ENCODE measurements at regions not wholly inside any gene's neighbourhood (a gene's known extent, or its start where the extent isn't known, plus 50 kb on each side); places are given as distances from the start of the nearest gene placed in this dataset.
"Not testable (repeated sequence)": the region's sequence is repeated elsewhere in the genome, so short reads cannot be mapped to it uniquely, and the experiment has no call there.

DNA sequence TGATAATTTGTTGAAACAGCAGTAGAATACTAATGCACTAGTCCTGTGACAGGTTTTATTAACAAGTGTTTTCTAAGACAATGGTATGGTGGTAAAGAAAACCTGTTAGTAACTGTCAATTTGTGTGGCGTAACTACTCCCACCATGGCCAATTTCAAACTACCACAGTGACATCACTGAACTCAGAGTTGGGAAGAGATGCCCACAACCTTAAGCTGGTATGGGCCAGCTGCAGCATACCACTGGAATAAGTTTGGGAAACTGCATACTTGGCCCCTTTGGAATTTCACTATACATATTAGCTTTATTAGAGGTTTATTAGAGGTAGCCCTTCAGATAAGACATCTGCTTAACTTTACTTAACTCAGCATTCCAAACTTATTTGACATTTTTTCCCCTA, 419.4 kb downstream of the NDFIP2 start:
- peaks cover 14 to 15% of the 10 kb centered on the region in 2 experiments for H3K4me1 ChIP-seq (ENCODE audit: control insufficient read depth in 1 of 2, insufficient read depth in 1 of 2, low read depth in 1 of 2, low read length in 1 of 2)
- H3K27me3 ChIP-seq, result no peaks in the 10 kb centered on the region
- TF ChIP-seq, protein P1, sequence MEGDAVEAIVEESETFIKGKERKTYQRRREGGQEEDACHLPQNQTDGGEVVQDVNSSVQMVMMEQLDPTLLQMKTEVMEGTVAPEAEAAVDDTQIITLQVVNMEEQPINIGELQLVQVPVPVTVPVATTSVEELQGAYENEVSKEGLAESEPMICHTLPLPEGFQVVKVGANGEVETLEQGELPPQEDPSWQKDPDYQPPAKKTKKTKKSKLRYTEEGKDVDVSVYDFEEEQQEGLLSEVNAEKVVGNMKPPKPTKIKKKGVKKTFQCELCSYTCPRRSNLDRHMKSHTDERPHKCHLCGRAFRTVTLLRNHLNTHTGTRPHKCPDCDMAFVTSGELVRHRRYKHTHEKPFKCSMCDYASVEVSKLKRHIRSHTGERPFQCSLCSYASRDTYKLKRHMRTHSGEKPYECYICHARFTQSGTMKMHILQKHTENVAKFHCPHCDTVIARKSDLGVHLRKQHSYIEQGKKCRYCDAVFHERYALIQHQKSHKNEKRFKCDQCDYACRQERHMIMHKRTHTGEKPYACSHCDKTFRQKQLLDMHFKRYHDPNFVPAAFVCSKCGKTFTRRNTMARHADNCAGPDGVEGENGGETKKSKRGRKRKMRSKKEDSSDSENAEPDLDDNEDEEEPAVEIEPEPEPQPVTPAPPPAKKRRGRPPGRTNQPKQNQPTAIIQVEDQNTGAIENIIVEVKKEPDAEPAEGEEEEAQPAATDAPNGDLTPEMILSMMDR (IDR thresholded peaks at IDR 0.05), result no peak
- no peaks in the 10 kb centered on the region for H3K36me3 ChIP-seq
- H3K4me3 ChIP-seq (ENCODE audit: low read depth in 1 of 2, low read length in 1 of 2), result no peak overlapping the region
- H3K27ac ChIP-seq, result no peak overlapping the region
- no peaks in the 10 kb centered on the region for H3K9me3 ChIP-seq

DNA sequence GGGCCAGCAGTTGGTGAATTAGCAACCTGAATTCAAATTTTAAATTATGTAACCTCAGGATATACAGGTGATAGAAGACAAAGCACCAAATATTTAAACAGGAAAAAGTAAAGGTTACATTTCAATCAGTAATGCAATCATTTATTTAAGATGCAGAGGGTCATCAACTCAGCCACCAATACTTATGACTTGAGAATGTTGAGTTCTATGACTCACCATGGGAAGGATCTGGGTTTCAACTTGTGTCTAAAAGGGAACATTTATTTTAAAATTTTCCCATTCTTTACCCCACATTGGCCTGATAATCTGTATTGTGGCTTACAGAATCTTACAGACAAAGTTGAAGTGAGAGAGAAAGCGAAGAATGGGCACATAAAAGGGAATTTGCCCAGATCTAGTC, 418.0 kb downstream of the NDFIP2 start:
- peaks cover 14 to 15% of the 10 kb centered on the region in 2 experiments for H3K4me1 ChIP-seq (ENCODE audit: control insufficient read depth in 1 of 2, insufficient read depth in 1 of 2, low read depth in 1 of 2, low read length in 1 of 2)
- no peak overlapping the region for H3K4me3 ChIP-seq (ENCODE audit: low read depth in 1 of 2, low read length in 1 of 2)
- TF ChIP-seq, protein P1 (IDR thresholded peaks at IDR 0.05), result no peak
- no peak overlapping the region for H3K27ac ChIP-seq
- H3K9me3 ChIP-seq, result no peaks in the 10 kb centered on the region
- no peaks in the 10 kb centered on the region for H3K27me3 ChIP-seq
- H3K36me3 ChIP-seq, result no peaks in the 10 kb centered on the region

DNA sequence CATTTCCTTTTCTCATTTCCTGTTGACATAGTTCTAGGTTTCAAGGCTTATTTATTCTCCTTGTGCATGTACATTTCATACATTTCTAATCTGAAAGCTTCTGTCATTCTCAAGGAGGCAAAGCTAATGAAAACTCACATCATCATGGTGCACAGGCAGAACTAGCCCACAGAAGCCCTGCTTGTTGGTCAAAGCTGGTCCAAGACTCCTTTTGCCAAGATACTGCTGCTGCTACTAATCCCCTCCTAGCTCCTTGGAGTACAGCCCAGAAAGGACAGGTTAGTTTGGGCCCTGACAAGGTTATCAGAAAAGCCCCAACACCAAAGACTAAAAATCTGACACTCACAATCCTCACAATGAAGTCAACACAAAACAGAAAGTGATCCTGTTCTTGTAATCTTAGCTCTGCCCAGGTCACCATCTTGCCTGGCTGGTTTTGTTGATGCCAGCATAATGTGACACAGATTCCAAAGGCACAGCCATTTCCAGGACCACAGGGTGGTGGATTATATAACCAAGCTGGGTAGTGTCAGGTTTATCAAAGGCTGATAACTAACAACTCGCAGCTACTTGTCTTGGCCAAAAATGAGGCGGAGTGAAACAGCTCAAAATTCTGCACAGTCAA, 417.4 kb downstream of the NDFIP2 start:
- no peak overlapping the region for H3K4me3 ChIP-seq (ENCODE audit: low read depth in 1 of 2, low read length in 1 of 2)
- H3K27ac ChIP-seq, result no peak overlapping the region
- peaks cover 14 to 15% of the 10 kb centered on the region in 2 experiments for H3K4me1 ChIP-seq (ENCODE audit: control insufficient read depth in 1 of 2, insufficient read depth in 1 of 2, low read depth in 1 of 2, low read length in 1 of 2)
- H3K36me3 ChIP-seq, result no peaks in the 10 kb centered on the region
- TF ChIP-seq, protein P1 (IDR thresholded peaks at IDR 0.05), result no peak
- H3K9me3 ChIP-seq, result no peaks in the 10 kb centered on the region
- no peaks in the 10 kb centered on the region for H3K27me3 ChIP-seq

DNA sequence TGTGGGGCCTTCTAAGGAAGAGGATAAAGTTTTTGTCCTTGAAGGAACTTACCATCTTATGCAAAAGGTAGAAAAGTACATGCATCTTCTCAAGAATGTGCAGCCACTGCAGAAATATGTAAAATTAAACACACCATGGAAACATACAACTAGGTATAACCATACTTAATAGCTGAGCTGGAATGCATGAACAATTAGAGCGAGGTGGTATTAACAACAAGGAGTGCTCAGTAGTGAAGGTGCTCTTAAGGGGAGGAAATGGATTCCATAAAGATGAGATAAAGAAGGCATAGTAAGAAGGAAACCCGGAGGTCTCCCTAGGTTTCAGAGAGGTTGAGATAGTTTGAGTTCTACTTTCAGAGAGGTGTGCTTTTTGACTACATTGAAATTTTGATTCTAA, 415.9 kb downstream of the NDFIP2 start:
- Histone ChIP-seq H3K27ac (no peak overlapping the region), H3K27me3 (no peaks in the 10 kb centered on the region), H3K9me3 (no peaks in the 10 kb centered on the region), H3K36me3 (no peaks in the 10 kb centered on the region), H3K4me3 (ENCODE audit: low read depth in 1 of 2, low read length in 1 of 2) (no peak overlapping the region), H3K4me1 (ENCODE audit: control insufficient read depth in 1 of 2, insufficient read depth in 1 of 2, low read depth in 1 of 2, low read length in 1 of 2) (peaks cover 14 to 15% of the 10 kb centered on the region in 2 experiments)
- TF ChIP-seq, protein P1 (IDR thresholded peaks at IDR 0.05), result no peak

DNA sequence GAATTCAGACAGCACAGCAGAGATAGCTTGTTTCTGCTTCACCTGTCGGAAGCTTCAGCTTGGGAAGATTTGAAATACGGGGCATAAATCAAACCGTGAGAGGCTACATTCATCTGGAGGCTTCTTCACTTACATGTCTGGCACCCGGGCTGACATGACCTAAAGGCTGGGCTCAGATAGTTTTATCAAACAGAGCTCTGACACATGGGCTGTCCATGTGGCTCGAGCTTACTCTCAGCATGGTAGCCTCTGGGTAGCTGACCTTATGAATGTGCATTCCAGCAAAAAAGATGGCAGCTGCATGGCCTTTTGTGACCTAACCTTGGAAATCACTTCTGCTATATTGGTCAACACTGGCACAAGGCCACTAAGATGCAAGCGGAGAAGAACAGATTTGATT, 414.5 kb downstream of the NDFIP2 start:
- no peak overlapping the region for H3K4me3 ChIP-seq (ENCODE audit: low read depth in 1 of 2, low read length in 1 of 2)
- no peaks in the 10 kb centered on the region for H3K36me3 ChIP-seq
- H3K27me3 ChIP-seq, result no peaks in the 10 kb centered on the region
- H3K9me3 ChIP-seq, result no peaks in the 10 kb centered on the region
- H3K4me1 ChIP-seq (ENCODE audit: control insufficient read depth in 1 of 2, insufficient read depth in 1 of 2, low read depth in 1 of 2, low read length in 1 of 2), result peaks cover 3 to 8% of the 10 kb centered on the region in 2 experiments
- no peak overlapping the region for H3K27ac ChIP-seq
- TF ChIP-seq, protein P1 (IDR thresholded peaks at IDR 0.05), result no peak

DNA sequence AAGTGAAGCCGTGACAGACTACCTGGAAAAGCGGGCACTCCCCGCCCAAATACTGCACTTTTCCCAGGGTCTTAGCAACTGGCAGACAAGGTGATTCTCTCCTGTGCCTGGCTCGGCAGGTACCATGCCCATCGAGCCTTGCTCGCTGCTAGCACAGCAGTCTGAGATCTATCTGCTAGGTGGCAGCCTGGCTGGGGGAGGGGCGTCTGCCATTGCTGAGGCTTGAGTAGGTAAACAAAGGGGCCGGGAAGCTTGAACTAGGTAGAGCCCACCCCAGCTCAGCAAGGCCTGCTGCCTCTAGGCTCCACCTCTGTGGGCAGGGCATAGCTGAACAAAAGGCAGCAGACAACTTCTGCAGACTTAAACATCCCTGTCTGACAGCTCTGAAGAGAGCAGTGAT, 406.3 kb downstream of the NDFIP2 start:
- not testable (repeated sequence) for H3K27me3 ChIP-seq; H3K27ac ChIP-seq; H3K9me3 ChIP-seq; H3K36me3 ChIP-seq; H3K4me3 ChIP-seq (ENCODE audit: low read depth in 1 of 2, low read length in 1 of 2)
- peaks cover 44 to 49% of the 10 kb centered on the region in 2 experiments for H3K4me1 ChIP-seq (ENCODE audit: control insufficient read depth in 1 of 2, insufficient read depth in 1 of 2, low read depth in 1 of 2, low read length in 1 of 2)
